ENCODE measurements at regions not wholly inside any gene's neighbourhood (a gene's known extent, or its start where the extent isn't known, plus 50 kb on each side); places are given as distances from the start of the nearest gene placed in this dataset.

DNA sequence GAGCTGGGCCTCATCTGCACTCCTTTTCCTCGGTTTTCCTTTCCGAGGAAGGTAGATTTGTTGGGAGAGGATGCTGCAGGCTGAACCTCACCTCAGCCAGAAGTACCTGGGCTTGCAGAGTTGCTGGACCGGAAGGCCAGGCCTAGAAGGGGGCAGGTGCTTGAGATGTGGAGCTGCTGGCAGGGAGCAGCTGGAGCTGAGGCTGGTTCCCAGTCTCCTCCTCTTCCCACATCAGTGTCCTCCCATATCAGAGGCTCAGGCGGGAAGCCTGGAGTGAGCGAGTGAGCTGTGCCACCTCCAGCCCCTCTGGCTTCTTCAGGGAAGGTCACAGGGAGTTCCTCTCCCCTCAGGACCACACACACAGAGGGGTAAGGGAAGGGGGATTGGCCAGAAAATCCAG is 259.4 kb downstream of the GADD45G start:
- Histone ChIP-seq H3K4me3 (ENCODE audit: low read length) (no peak overlapping the region), H3K79me2 (replicated peaks; ENCODE audit: insufficient read depth, low read length) (no peaks in the 10 kb centered on the region), H2AFZ (ENCODE audit: low read depth, low read length) (no peak overlapping the region), H3F3A (ENCODE audit: insufficient read depth, low read length, poor library complexity, severe bottlenecking) (no peaks in the 10 kb centered on the region), H3K9me3 (ENCODE audit: low read length) (no peaks in the 10 kb centered on the region), H3K4me2 (ENCODE audit: low read length) (no peak overlapping the region), H3K9me2 (ENCODE audit: insufficient read depth, low read length) (no peaks in the 10 kb centered on the region), H3K9ac (ENCODE audit: low read length) (no peak overlapping the region), H3K27ac (ENCODE audit: low read length) (no peak overlapping the region), H4K20me1 (ENCODE audit: insufficient read depth) (no peaks in the 10 kb centered on the region), H3K36me3 (ENCODE audit: insufficient read depth, low read length) (no peaks in the 10 kb centered on the region), H3K27me3 (ENCODE audit: insufficient read depth, low read depth, low read length) (no peaks in the 10 kb centered on the region)
- no peak for TF ChIP-seq MXI1 (conservative IDR thresholded peaks at IDR 0.05; ENCODE audit: poor library complexity, severe bottlenecking)
- TF ChIP-seq REST (IDR thresholded peaks at IDR 0.05; ENCODE audit: borderline replicate concordance) = no peak
- no peak for TF ChIP-seq RAD21 (conservative IDR thresholded peaks at IDR 0.05)
- TF ChIP-seq TAF1 (IDR thresholded peaks at IDR 0.05; ENCODE audit: low read depth) = no peak
- no peak for TF ChIP-seq CTCF (IDR thresholded peaks at IDR 0.05; ENCODE audit: poor library complexity, severe bottlenecking)
- no peak for TF ChIP-seq SMC3 (conservative IDR thresholded peaks at IDR 0.05; ENCODE audit: poor library complexity)
- TF ChIP-seq EP300 (conservative IDR thresholded peaks at IDR 0.05; ENCODE audit: poor library complexity, severe bottlenecking) = no peak
- no peak for TF ChIP-seq EZH2 (IDR thresholded peaks at IDR 0.05; ENCODE audit: borderline replicate concordance, insufficient read depth, low read length, poor library complexity, severe bottlenecking)
- TF ChIP-seq POLR2AphosphoS5 (IDR thresholded peaks at IDR 0.05) = no peak

GRCh38 chr9:89864731-89865130 is 259.9 kb downstream of the GADD45G start:
- no peaks in the 10 kb centered on the region for H3K9me2 ChIP-seq (ENCODE audit: insufficient read depth, low read length)
- H3K4me3 ChIP-seq (ENCODE audit: low read length) = no peak overlapping the region
- H3K4me2 ChIP-seq (ENCODE audit: low read length) = no peak overlapping the region
- no peak overlapping the region for H2AFZ ChIP-seq (ENCODE audit: low read depth, low read length)
- TF ChIP-seq EZH2 (IDR thresholded peaks at IDR 0.05; ENCODE audit: borderline replicate concordance, insufficient read depth, low read length, poor library complexity, severe bottlenecking) = no peak
- TF ChIP-seq POLR2AphosphoS5 (IDR thresholded peaks at IDR 0.05) = no peak
- TF ChIP-seq SMC3 (conservative IDR thresholded peaks at IDR 0.05; ENCODE audit: poor library complexity) = no peak
- TF ChIP-seq MXI1 (conservative IDR thresholded peaks at IDR 0.05; ENCODE audit: poor library complexity, severe bottlenecking) = no peak
- TF ChIP-seq EP300 (conservative IDR thresholded peaks at IDR 0.05; ENCODE audit: poor library complexity, severe bottlenecking) = no peak
- TF ChIP-seq TAF1 (IDR thresholded peaks at IDR 0.05; ENCODE audit: low read depth) = no peak
- H4K20me1 ChIP-seq (ENCODE audit: insufficient read depth) = no peaks in the 10 kb centered on the region
- no peaks in the 10 kb centered on the region for H3K36me3 ChIP-seq (ENCODE audit: insufficient read depth, low read length)
- no peaks in the 10 kb centered on the region for H3F3A ChIP-seq (ENCODE audit: insufficient read depth, low read length, poor library complexity, severe bottlenecking)
- no peaks in the 10 kb centered on the region for H3K9me3 ChIP-seq (ENCODE audit: low read length)
- no peaks in the 10 kb centered on the region for H3K27me3 ChIP-seq (ENCODE audit: insufficient read depth, low read depth, low read length)
- no peak overlapping the region for H3K27ac ChIP-seq (ENCODE audit: low read length)
- no peaks in the 10 kb centered on the region for H3K79me2 ChIP-seq (replicated peaks; ENCODE audit: insufficient read depth, low read length)
- H3K9ac ChIP-seq (ENCODE audit: low read length) = no peak overlapping the region
